Mesendoderm (in vitro differentiated cells): ENCODE measurements at regions not wholly inside any gene's neighbourhood (a gene's known extent, or its start where the extent isn't known, plus 50 kb on each side); places are given as distances from the start of the nearest gene placed in this dataset.

Experiments
- DNase-seq: peaks from one replicate; pipeline ENCODE4 v3.0.0; 2013
- H2AK5ac ChIP-seq: 2 replicates; pipeline ENCODE4 v1.6.1; 2013; ENCODE audit warnings: low read length, inconsistent platforms
- H2BK120ac ChIP-seq: 2 replicates; pipeline ENCODE4 v1.6.1; 2013; ENCODE audit warnings: low read depth, mild to moderate bottlenecking, low read length, moderate library complexity, mixed read lengths
- H2BK15ac ChIP-seq: replicated peaks from 2 replicates; pipeline ENCODE4 v1.6.1; 2013; ENCODE audit warnings: low read depth, mild to moderate bottlenecking, moderate library complexity
- H2BK5ac ChIP-seq: 2 replicates; pipeline ENCODE4 v1.6.1; 2013; ENCODE audit warnings: low read length, inconsistent platforms
- H3K18ac ChIP-seq: 2 replicates; pipeline ENCODE4 v1.6.1; 2013; ENCODE audit warnings: mild to moderate bottlenecking, low read length, mixed read lengths
- H3K23ac ChIP-seq: one replicate; pipeline ENCODE4 v1.6.1; 2013; ENCODE audit warnings: low read length
- H3K27ac ChIP-seq: 2 replicates; pipeline ENCODE4 v1.5.1; 2013; ENCODE audit warnings: low read depth, mild to moderate bottlenecking, inconsistent platforms, low read length, moderate library complexity
- H3K27me3 ChIP-seq: 2 replicates; pipeline ENCODE4 v1.6.1; 2013; ENCODE audit warnings: low read length, control low read depth, mild to moderate bottlenecking, inconsistent platforms; ENCODE audit not compliant: insufficient read depth, poor library complexity
- H3K36me3 ChIP-seq: 2 replicates; pipeline ENCODE4 v1.6.1; 2013; ENCODE audit warnings: low read length, inconsistent platforms; ENCODE audit not compliant: control insufficient read depth, insufficient read depth
- H3K4ac ChIP-seq: one replicate; pipeline ENCODE4 v1.6.1; 2013; ENCODE audit warnings: low read depth, mild to moderate bottlenecking, low read length, moderate library complexity
- H3K4me1 ChIP-seq: 2 replicates; pipeline ENCODE4 v1.6.1; 2013; ENCODE audit warnings: low read depth, low read length, inconsistent platforms; ENCODE audit not compliant: control insufficient read depth
- H3K4me2 ChIP-seq: 2 replicates; pipeline ENCODE4 v1.6.1; 2013; ENCODE audit warnings: low read length
- H3K4me3 ChIP-seq: 2 replicates; pipeline ENCODE4 v1.5.1; 2013; ENCODE audit warnings: mild to moderate bottlenecking, low read length
- H3K56ac ChIP-seq: one replicate; pipeline ENCODE4 v1.6.1; 2013; ENCODE audit warnings: low read length
- H3K79me1 ChIP-seq: 2 replicates; pipeline ENCODE4 v1.6.1; 2013; ENCODE audit warnings: low read length, inconsistent platforms
- H3K79me2 ChIP-seq: 2 replicates; pipeline ENCODE4 v1.6.1; 2013; ENCODE audit warnings: mild to moderate bottlenecking, low read length; ENCODE audit not compliant: control insufficient read depth, insufficient read depth
- H3K9ac ChIP-seq: 2 replicates; pipeline ENCODE4 v1.6.1; 2013; ENCODE audit warnings: low read length, inconsistent platforms
- H4K5ac ChIP-seq: one replicate; pipeline ENCODE4 v1.6.1; 2013; ENCODE audit warnings: low read length
- H4K8ac ChIP-seq: one replicate; pipeline ENCODE4 v1.6.1; 2013; ENCODE audit warnings: low read depth, mild to moderate bottlenecking, control low read depth, low read length, moderate library complexity
- WGBS: extraction: QIAGEN DNeasy Blood & Tissue Kit; methylation state at CpG from one replicate; pipeline ENCODE4 v1.1.7; 2013; ENCODE audit warnings: low lambda C conversion rate, missing lambda C conversion rate; ENCODE audit not compliant: insufficient coverage; ENCODE audit errors: extremely low coverage; 5-methylcytosine and 5-hydroxymethylcytosine counted together

DNA sequence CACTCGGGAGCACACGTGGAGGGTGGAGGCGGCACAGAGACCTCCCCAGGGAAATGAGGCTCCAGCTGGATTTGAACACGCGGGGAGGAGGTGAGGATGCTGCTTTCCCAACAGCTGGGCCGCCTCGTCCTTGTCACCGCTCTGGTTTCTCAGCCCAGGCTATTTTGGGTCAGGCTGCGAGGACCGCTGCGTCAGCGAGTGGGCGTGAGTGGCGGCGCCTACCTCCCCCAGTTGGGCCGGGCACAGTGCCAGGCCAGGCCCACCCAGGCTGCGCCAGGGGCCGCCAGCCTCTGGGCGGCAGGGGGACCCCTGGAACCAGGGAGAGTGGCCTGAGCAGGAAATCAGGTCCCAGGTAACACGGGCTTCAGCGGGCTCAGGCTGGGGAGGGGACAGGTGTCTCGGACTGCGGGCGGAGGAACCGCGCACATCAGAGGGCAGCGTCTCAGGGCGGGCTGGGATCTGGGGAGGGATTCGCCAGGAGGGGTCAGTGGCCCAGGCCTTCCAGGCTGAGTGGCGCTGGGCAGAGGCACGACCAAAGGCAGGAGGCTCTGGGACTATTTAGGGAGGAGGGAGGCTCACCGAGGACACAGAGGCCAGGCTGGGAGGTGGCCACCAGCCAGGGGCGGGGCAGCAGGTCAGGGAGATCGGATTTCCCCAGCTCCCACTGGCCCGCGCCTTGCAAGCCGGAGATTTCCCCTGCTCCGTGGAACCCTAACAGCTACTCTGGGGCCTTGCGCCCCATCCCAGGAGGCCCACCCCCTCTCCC lies 125.2 kb upstream of the RET start:
- Histone ChIP-seq H3K56ac (peak overlapping the region; percentile 82), H3K27ac (peak overlapping the region; percentile 17), H3K4me3 (peak overlapping the region; percentile 23), H3K4me1 (peaks cover 4% of the 10 kb centered on the region), H3K23ac (no peak overlapping the region), H2AK5ac (no peak overlapping the region), H2BK120ac (no peak overlapping the region), H3K4me2 (peak overlapping the region; percentile 85), H3K9ac (peak overlapping the region; percentile 54), H2BK5ac (no peak overlapping the region), H4K8ac (no peak overlapping the region), H4K5ac (no peak overlapping the region), H3K4ac (no peak overlapping the region), H3K79me1 (no peaks in the 10 kb centered on the region), H2BK15ac (no peak overlapping the region), H3K27me3 (no peaks in the 10 kb centered on the region), H3K79me2 (no peaks in the 10 kb centered on the region), H3K18ac (no peak overlapping the region), H3K36me3 (no peaks in the 10 kb centered on the region)
- peak; percentile 65 for DNase-seq
- no CpG with 5 or more reads among the region's 39 CpGs for WGBS

DNA sequence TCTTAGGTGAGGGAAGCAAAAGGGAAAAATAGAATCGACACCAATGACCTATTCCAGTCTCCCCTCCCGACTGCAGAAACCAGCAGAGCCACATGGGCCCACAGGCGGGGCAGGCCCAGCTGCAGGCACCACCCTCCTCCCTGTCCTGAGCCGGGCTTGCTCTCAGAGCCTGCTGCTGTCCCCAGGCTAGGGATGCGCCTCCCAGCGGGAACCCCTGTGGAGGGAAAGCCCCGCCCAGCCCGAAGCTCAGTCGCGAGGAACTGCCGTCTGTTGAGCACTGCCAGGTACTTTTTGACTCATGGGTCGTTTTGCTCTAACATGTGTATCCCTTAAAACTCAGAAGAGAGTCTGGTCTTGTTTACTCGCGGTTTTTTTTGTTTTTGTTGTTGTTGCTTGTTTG lies 124.5 kb upstream of the RET start:
- H3K4me3 ChIP-seq, result peak overlapping the region; percentile 12
- no peak overlapping the region for H4K5ac ChIP-seq
- peak overlapping the region; percentile 85 for H3K4me2 ChIP-seq
- H3K27ac ChIP-seq, result peak overlapping the region; percentile 17
- no peaks in the 10 kb centered on the region for H3K36me3 ChIP-seq
- no peak overlapping the region for H3K4ac ChIP-seq
- no peak overlapping the region for H3K23ac ChIP-seq
- H2AK5ac ChIP-seq, result no peak overlapping the region
- H3K9ac ChIP-seq, result peak overlapping the region; percentile 54
- no peaks in the 10 kb centered on the region for H3K27me3 ChIP-seq
- H3K79me1 ChIP-seq, result no peaks in the 10 kb centered on the region
- no peaks in the 10 kb centered on the region for H3K79me2 ChIP-seq
- H2BK5ac ChIP-seq, result no peak overlapping the region
- WGBS, result no CpG with 5 or more reads among the region's 14 CpGs
- peaks cover 4% of the 10 kb centered on the region for H3K4me1 ChIP-seq
- DNase-seq, result peak; percentile 91
- H3K56ac ChIP-seq, result peak overlapping the region; percentile 82
- H4K8ac ChIP-seq, result no peak overlapping the region
- no peak overlapping the region for H3K18ac ChIP-seq
- H2BK15ac ChIP-seq, result no peak overlapping the region
- H2BK120ac ChIP-seq, result no peak overlapping the region

DNA sequence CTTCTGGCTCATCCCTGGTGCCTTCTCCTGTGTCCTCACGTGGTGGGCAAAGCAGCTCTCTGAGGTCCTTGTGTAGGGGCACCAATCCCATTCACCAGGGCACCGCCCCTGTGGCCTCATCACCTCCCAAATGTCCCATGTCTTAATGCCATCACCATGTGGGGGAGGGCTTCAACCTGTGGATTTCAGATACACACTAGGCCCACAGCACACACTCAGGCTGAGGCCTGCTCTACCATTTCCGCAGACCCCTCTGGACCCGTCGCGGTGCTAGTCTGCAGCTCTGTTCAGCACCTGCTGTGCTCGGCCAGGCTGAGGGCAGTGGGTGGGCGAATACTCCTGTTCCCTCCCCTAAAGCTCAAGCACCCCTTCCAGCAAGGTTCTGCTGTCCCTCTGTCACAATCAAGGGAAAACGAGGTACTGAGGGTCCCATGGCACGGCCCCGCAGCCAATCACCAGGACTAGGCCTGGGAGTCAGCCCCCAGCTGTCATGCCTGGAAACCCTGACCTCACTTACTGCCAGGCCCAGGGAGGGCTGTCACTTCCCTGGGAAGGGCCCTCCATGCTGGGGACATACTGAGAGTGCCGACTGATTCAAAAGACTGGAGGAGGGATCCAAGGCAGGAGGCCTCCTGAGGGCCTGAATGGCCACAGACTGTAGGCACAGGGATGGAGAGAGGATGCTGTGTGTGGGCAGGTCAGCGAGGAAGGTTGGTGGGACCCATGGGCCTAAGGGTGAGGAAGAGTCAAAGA lies 123.8 kb upstream of the RET start:
- no CpG with 5 or more reads among the region's 13 CpGs for WGBS

DNA sequence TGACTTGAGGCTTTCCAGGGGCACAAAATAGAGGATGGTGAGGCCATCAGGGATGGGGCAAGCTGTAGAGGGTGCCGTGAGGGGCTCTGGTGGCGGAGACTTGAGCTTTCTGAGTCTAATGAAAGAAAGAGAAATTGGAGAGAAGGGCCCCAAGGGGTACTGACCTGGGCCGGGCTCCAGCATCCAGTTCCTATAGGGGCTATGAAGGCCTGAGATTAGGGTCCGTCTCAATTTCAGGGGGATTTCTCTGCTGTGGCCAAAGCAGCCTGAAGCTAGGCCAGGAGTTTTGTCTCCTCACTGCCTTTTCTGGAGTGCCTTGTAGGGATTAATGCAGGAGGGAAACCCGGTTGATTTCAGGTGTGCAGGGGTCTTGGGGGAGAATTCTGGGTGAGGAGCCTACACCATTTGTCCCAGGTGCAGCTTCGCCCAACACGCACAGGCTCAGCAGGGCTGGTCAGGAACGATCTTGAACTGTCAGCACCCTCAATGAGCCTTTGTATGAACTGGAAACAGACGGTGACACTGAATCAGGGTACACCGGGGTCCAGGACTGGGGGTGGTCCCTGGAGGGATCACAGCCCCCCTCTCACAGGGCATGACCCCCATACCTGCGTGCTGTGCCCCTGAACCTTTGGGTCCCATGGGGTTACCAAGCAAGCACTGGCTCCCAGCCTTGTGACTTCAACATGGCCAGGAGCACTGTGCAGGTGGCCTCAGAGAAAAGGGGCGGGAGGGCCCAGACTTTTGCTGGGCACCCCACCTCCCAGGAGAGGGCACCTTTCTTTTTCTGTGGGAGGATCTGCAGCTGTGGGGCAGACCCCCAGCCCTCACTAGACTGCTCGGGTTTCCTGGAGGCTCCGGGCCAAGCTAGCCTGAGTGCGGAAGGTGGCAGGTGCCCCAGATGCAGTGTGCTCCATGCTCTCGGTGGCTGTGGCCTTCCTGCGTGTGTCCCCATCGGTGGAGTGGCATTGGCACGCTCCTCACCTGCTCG lies 122.9 kb upstream of the RET start:
- H4K8ac ChIP-seq, result no peak overlapping the region
- no peak overlapping the region for H4K5ac ChIP-seq
- no peak for DNase-seq
- no peaks in the 10 kb centered on the region for H3K79me1 ChIP-seq
- H3K36me3 ChIP-seq, result no peaks in the 10 kb centered on the region
- no peak overlapping the region for H2BK5ac ChIP-seq
- no peak overlapping the region for H2AK5ac ChIP-seq
- peaks cover 4% of the 10 kb centered on the region for H3K4me1 ChIP-seq
- H3K79me2 ChIP-seq, result no peaks in the 10 kb centered on the region
- H3K23ac ChIP-seq, result no peak overlapping the region
- no peak overlapping the region for H3K56ac ChIP-seq
- no peak overlapping the region for H3K4ac ChIP-seq
- no peak overlapping the region for H3K9ac ChIP-seq
- H3K27ac ChIP-seq, result no peak overlapping the region
- H3K4me3 ChIP-seq, result no peak overlapping the region
- WGBS, result no CpG with 5 or more reads among the region's 20 CpGs
- no peak overlapping the region for H3K4me2 ChIP-seq
- H2BK120ac ChIP-seq, result no peak overlapping the region
- no peaks in the 10 kb centered on the region for H3K27me3 ChIP-seq
- no peak overlapping the region for H2BK15ac ChIP-seq
- no peak overlapping the region for H3K18ac ChIP-seq

More for the DNA sequence above, 123.8 kb upstream of the RET start:
- H2BK120ac ChIP-seq, result no peak overlapping the region
- H4K5ac ChIP-seq, result no peak overlapping the region
- no peak overlapping the region for H4K8ac ChIP-seq
- no peaks in the 10 kb centered on the region for H3K79me2 ChIP-seq
- no peaks in the 10 kb centered on the region for H3K36me3 ChIP-seq
- H2AK5ac ChIP-seq, result no peak overlapping the region
- H3K4me2 ChIP-seq, result no peak overlapping the region
- peak overlapping the region; percentile 70 for H3K56ac ChIP-seq
- H2BK15ac ChIP-seq, result no peak overlapping the region
- no peak for DNase-seq
- no peaks in the 10 kb centered on the region for H3K27me3 ChIP-seq
- peak overlapping the region; percentile 67 for H3K23ac ChIP-seq
- peak overlapping the region; percentile 36 for H3K9ac ChIP-seq
- no peaks in the 10 kb centered on the region for H3K79me1 ChIP-seq
- no peak overlapping the region for H3K27ac ChIP-seq
- H3K4me3 ChIP-seq, result no peak overlapping the region
- peaks cover 4% of the 10 kb centered on the region for H3K4me1 ChIP-seq
- no peak overlapping the region for H3K18ac ChIP-seq
- H2BK5ac ChIP-seq, result no peak overlapping the region
- no peak overlapping the region for H3K4ac ChIP-seq

DNA sequence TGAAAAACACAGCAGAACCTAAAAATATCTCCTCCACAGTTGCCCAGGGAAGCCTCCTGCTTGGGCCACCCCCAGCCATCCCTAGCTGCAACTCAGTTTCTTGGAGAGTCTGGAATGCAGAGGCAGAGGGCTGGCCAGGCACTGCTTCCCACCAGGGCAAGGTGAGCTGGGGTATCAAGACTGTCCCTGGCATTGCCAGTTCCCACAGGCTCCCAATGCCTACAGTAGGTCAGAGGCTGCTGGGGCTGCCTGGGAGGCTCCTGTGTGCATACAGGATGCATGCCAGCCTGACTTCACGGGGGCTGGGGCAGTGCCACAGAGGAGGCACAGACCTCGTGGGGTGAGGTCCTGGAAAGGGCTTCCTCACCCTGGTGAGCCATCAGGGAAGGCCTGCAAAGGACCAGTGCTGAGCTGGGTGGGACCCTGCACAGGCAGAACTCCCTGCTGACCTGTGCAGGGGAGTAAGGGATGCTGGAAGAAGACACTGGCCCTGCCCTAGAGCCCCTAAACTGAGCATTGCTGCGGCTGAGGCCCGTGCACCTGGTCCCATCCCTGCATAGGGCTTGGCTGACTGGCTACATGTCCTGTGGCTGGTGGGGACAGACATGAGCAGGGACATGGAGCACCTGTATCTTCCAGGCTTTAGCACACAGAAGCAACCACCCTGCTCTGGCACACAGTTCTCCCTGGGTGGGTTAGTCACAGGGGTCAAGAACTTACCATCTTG lies 121.9 kb upstream of the RET start:
- H3K27ac ChIP-seq, result no peak overlapping the region
- no peak overlapping the region for H2BK15ac ChIP-seq
- no peaks in the 10 kb centered on the region for H3K27me3 ChIP-seq
- H3K4me2 ChIP-seq, result no peak overlapping the region
- DNase-seq, result no peak
- no peaks in the 10 kb centered on the region for H3K79me2 ChIP-seq
- H3K36me3 ChIP-seq, result no peaks in the 10 kb centered on the region
- H3K56ac ChIP-seq, result no peak overlapping the region
- no peak overlapping the region for H2BK5ac ChIP-seq
- H4K8ac ChIP-seq, result no peak overlapping the region
- H3K18ac ChIP-seq, result no peak overlapping the region
- H3K4me3 ChIP-seq, result no peak overlapping the region
- no peak overlapping the region for H4K5ac ChIP-seq
- H3K4ac ChIP-seq, result no peak overlapping the region
- H3K4me1 ChIP-seq, result peaks cover 4% of the 10 kb centered on the region
- no peak overlapping the region for H2AK5ac ChIP-seq
- WGBS, result no CpG with 5 or more reads among the region's 4 CpGs
- H3K23ac ChIP-seq, result no peak overlapping the region
- no peaks in the 10 kb centered on the region for H3K79me1 ChIP-seq
- no peak overlapping the region for H3K9ac ChIP-seq
- no peak overlapping the region for H2BK120ac ChIP-seq
